Endothelial cell of umbilical vein (primary cell): ENCODE measurements at regions not wholly inside any gene's neighbourhood (a gene's known extent, or its start where the extent isn't known, plus 50 kb on each side); places are given as distances from the start of the nearest gene placed in this dataset.

Experiments used
- BruUV-seq: library from RNA; stranded (reverse); fragments of 400-500 nt; replicated peaks from 2 replicates; lab custom pipeline; 2021; lab: Mats Ljungman, UMichigan
- CTCF ChIA-PET: fragments of 300-600, 350-600 bp; sonication (Branson Sonifier 250); formaldehyde crosslinking; loops from one replicate; lab custom pipeline; 2021; ENCODE audit warnings: antibody characterized with exemption, inconsistent platforms; lab: Charles Lee
- POLR2A ChIA-PET: fragments of 300-600, 350-600 bp; sonication (Branson Sonifier 250); formaldehyde crosslinking; loops from one replicate; lab custom pipeline; 2021; ENCODE audit warnings: antibody characterized with exemption, inconsistent platforms; lab: Charles Lee
- DNase-seq: peaks from one replicate; pipeline ENCODE4 v3.0.0-alpha.2; 2011; ENCODE audit warnings: low read depth, low spot score
- FAIRE-seq: peaks from 2 replicates; lab custom pipeline; 2011; peaks lifted over from hg19 to GRCh38; lab: Jason Lieb, UNC
- H2AFZ ChIP-seq: 2 replicates; pipeline ENCODE4 v1.6.0; 2012; ENCODE audit warnings: low read depth, low read length, control low read depth, inconsistent platforms
- H3K27ac ChIP-seq: 2 replicates; pipeline ENCODE4 v1.5.1; 2011; ENCODE audit warnings: low read depth, mild to moderate bottlenecking, control low read depth, low read length, moderate library complexity; ENCODE audit not compliant: insufficient read depth
- H3K27me3 ChIP-seq, 2 experiments: 2 replicates each; pipeline versions ENCODE4 v1.6.0 to v1.6.1; 2011; ENCODE audit warnings: low read length in 2 of 2, mixed read lengths in 1 of 2; ENCODE audit not compliant: control insufficient read depth in 2 of 2, insufficient read depth in 2 of 2
- H3K36me3 ChIP-seq, 2 experiments: 2 replicates in 1 of 2; 3 replicates in 1 of 2; pipeline ENCODE4 v1.5.1; 2011; ENCODE audit warnings: low read length in 2 of 2, mild to moderate bottlenecking in 1 of 2, moderate library complexity in 1 of 2; ENCODE audit not compliant: control insufficient read depth in 2 of 2, insufficient read depth in 2 of 2; ENCODE audit errors: extremely low read depth in 1 of 2
- H3K4me1 ChIP-seq: 3 replicates; pipeline ENCODE4 v1.5.1; 2011; ENCODE audit warnings: mild to moderate bottlenecking, low read length; ENCODE audit not compliant: control insufficient read depth, insufficient read depth; ENCODE audit errors: extremely low read depth
- H3K4me2 ChIP-seq: 2 replicates; pipeline ENCODE4 v1.6.1; 2011; ENCODE audit warnings: low read length, control low read depth, mixed read lengths; ENCODE audit not compliant: insufficient read depth
- H3K4me3 ChIP-seq, 3 experiments: fragments of 200-600 bp in 1 of 3; sonication (generic), shearing (Covaris generic) in 1 of 3; replicated peaks in 1 of 3; 2 replicates each; pipeline ENCODE4 v1.5.1; 2011 to 2016; ENCODE audit warnings: control low read depth in 3 of 3, low read length in 3 of 3, mild to moderate bottlenecking in 2 of 3, inconsistent platforms in 1 of 3, low read depth in 1 of 3, moderate library complexity in 1 of 3; ENCODE audit not compliant: insufficient read depth in 1 of 3
- H3K79me2 ChIP-seq: 2 replicates; pipeline ENCODE4 v1.6.0; 2012; ENCODE audit warnings: low read length, inconsistent platforms; ENCODE audit not compliant: control insufficient read depth, insufficient read depth
- H3K9ac ChIP-seq: replicated peaks from 2 replicates; pipeline ENCODE3; 2011; ENCODE audit warnings: low read length, control low read depth; ENCODE audit not compliant: insufficient read depth; ENCODE audit errors: extremely low read depth
- H3K9me1 ChIP-seq: replicated peaks from 3 replicates; pipeline ENCODE4 v1.6.0; 2011; ENCODE audit warnings: mild to moderate bottlenecking, low read length; ENCODE audit not compliant: control insufficient read depth, insufficient read depth; ENCODE audit errors: extremely low read depth
- H3K9me3 ChIP-seq: replicated peaks from 2 replicates; pipeline ENCODE4 v1.5.1; 2012; ENCODE audit warnings: low read length, inconsistent platforms; ENCODE audit not compliant: control insufficient read depth, insufficient read depth
- H4K20me1 ChIP-seq: replicated peaks from 2 replicates; pipeline ENCODE3; 2011; ENCODE audit warnings: mild to moderate bottlenecking, low read length; ENCODE audit not compliant: control insufficient read depth, insufficient read depth; ENCODE audit errors: extremely low read depth
- CTCF ChIP-seq, 2 donors: IDR thresholded peaks; 1 replicate in 1 of 2; 2 replicates in 1 of 2; pipeline ENCODE4 v1.5.1; 2011; ENCODE audit warnings: low read length in 2 of 2, mild to moderate bottlenecking in 2 of 2, moderate library complexity in 2 of 2, control low read depth in 1 of 2, inconsistent platforms in 1 of 2, low read depth in 1 of 2; ENCODE audit not compliant: insufficient read depth in 1 of 2; ENCODE audit errors: extremely low read depth in 1 of 2
- EZH2 ChIP-seq: IDR thresholded peaks from 2 replicates; pipeline ENCODE4 v1.6.1; 2012; ENCODE audit warnings: borderline replicate concordance, low read depth, mild to moderate bottlenecking, moderate library complexity, low read length, inconsistent platforms; ENCODE audit not compliant: severe bottlenecking
- FOS ChIP-seq: IDR thresholded peaks from 2 replicates; pipeline ENCODE4 v1.6.1; 2011; ENCODE audit warnings: mild to moderate bottlenecking, low read length, moderate library complexity, borderline replicate concordance; ENCODE audit not compliant: insufficient read depth
- GATA2 ChIP-seq: IDR thresholded peaks from 2 replicates; pipeline ENCODE4 v1.7.0; 2011; ENCODE audit warnings: low read depth, mild to moderate bottlenecking, moderate library complexity, mixed read lengths, low read length; ENCODE audit not compliant: insufficient read length, insufficient read depth
- JUN ChIP-seq: IDR thresholded peaks from 2 replicates; pipeline ENCODE4 v1.6.1; 2011; ENCODE audit warnings: borderline replicate concordance, low read depth; ENCODE audit not compliant: insufficient read length, insufficient read depth
- MAX ChIP-seq: IDR thresholded peaks from 2 replicates; pipeline ENCODE4 v1.6.1; 2011; ENCODE audit not compliant: insufficient read depth, insufficient read length
- MYC ChIP-seq: IDR thresholded peaks from one replicate; pipeline ENCODE4 v1.6.1; 2011; ENCODE audit warnings: mild to moderate bottlenecking, low read depth, low read length
- POLR2A ChIP-seq: IDR thresholded peaks from 2 replicates; pipeline ENCODE4 v1.6.1; 2012; ENCODE audit warnings: low read depth, mild to moderate bottlenecking, control low read depth, low read length
- POLR2AphosphoS5 ChIP-seq: IDR thresholded peaks from 2 replicates; pipeline ENCODE4 v1.6.1; 2012; ENCODE audit warnings: low read depth, mild to moderate bottlenecking, control low read depth, low read length, moderate library complexity; ENCODE audit not compliant: insufficient read depth
- dilution Hi-C: fragments of 300-500 bp; cut with MboI; formaldehyde crosslinking; loops from one replicate; pipeline ENCODE4 v1.15.0; 2019; ENCODE audit warnings: low sequenced_read_pairs; ENCODE audit not compliant: extremely low pct_ligation_motif_present
- intact Hi-C: fragments of 100-400 bp; cut with micrococcal nuclease; formaldehyde crosslinking; loops from one replicate; pipeline ENCODE4 v1.10.0; 2022

GRCh38 chr12:113565368-113565767 is 93.7 kb upstream of the LHX5 start:
- H4K20me1 ChIP-seq: no peaks in the 10 kb centered on the region
- H3K27ac ChIP-seq: no peak overlapping the region
- no peak overlapping the region for H3K4me3 ChIP-seq
- BruUV-seq: no TSS peak
- intact Hi-C loops (no loop called here), dilution Hi-C loops (no loop called here)
- DNase-seq (no peak), FAIRE-seq (no peak)
- no peaks in the 10 kb centered on the region for H3K79me2 ChIP-seq
- H3K36me3 ChIP-seq: no peaks in the 10 kb centered on the region
- no peaks in the 10 kb centered on the region for H3K9me3 ChIP-seq
- H3K9ac ChIP-seq: no peak overlapping the region
- ChIA-PET POLR2A (no interaction called here), CTCF (no interaction called here)
- no peak overlapping the region for H2AFZ ChIP-seq
- no peak overlapping the region for H3K4me2 ChIP-seq
- TF ChIP-seq GATA2 (no peak), FOS (no peak), JUN (no peak), POLR2A (no peak), EZH2 (no peak), MYC (no peak), MAX (no peak), CTCF (IDR thresholded peaks at IDR 0.05; ENCODE audit: extremely low read depth in 1 of 2, insufficient read depth in 1 of 2, low read depth in 1 of 2, low read length in 2 of 2) (no peak), POLR2AphosphoS5 (no peak)
- no peaks in the 10 kb centered on the region for H3K27me3 ChIP-seq
- H3K9me1 ChIP-seq: no peaks in the 10 kb centered on the region
- no peaks in the 10 kb centered on the region for H3K4me1 ChIP-seq
